AG04449 (cell line): ENCODE measurements at regions not wholly inside any gene's neighbourhood (a gene's known extent, or its start where the extent isn't known, plus 50 kb on each side); places are given as distances from the start of the nearest gene placed in this dataset.

Source experiments
- CTCF ChIA-PET: fragments of 350-600 bp; formaldehyde crosslinking; extraction: SDS; loops from one replicate; lab custom pipeline; 2021; ENCODE audit warnings: antibody characterized with exemption; lab: Yijun Ruan, JAX
- POLR2A ChIA-PET: fragments of 400-600, 350-600 bp; formaldehyde crosslinking; extraction: SDS; loops from one replicate; lab custom pipeline; 2020; ENCODE audit warnings: antibody characterized with exemption, inconsistent platforms; lab: Yijun Ruan, JAX
- DNase-seq: peaks from one replicate; pipeline ENCODE4 v3.0.0-alpha.2; 2010; ENCODE audit warnings: low read depth, low spot score
- H3K4me3 ChIP-seq: 2 replicates; pipeline ENCODE4 v1.5.1; 2011; ENCODE audit warnings: low read depth, mild to moderate bottlenecking, control low read depth, low read length
- TF ChIP-seq, protein P1 (sequence below): IDR thresholded peaks from one replicate; pipeline ENCODE4 v1.5.1; 2011; ENCODE audit warnings: mild to moderate bottlenecking, moderate library complexity, low read length, control low read depth, inconsistent platforms; ENCODE audit not compliant: insufficient read depth; ENCODE audit errors: missing control alignments

GRCh38 chr9:38318759-38319495, 73.6 kb upstream of the ALDH1B1 start:
- TF ChIP-seq, protein P1, sequence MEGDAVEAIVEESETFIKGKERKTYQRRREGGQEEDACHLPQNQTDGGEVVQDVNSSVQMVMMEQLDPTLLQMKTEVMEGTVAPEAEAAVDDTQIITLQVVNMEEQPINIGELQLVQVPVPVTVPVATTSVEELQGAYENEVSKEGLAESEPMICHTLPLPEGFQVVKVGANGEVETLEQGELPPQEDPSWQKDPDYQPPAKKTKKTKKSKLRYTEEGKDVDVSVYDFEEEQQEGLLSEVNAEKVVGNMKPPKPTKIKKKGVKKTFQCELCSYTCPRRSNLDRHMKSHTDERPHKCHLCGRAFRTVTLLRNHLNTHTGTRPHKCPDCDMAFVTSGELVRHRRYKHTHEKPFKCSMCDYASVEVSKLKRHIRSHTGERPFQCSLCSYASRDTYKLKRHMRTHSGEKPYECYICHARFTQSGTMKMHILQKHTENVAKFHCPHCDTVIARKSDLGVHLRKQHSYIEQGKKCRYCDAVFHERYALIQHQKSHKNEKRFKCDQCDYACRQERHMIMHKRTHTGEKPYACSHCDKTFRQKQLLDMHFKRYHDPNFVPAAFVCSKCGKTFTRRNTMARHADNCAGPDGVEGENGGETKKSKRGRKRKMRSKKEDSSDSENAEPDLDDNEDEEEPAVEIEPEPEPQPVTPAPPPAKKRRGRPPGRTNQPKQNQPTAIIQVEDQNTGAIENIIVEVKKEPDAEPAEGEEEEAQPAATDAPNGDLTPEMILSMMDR, result no peak
- ChIA-PET CTCF (no interaction called here), POLR2A (no interaction called here)
- DNase-seq, result no peak
- H3K4me3 ChIP-seq, result no peak overlapping the region

DNA sequence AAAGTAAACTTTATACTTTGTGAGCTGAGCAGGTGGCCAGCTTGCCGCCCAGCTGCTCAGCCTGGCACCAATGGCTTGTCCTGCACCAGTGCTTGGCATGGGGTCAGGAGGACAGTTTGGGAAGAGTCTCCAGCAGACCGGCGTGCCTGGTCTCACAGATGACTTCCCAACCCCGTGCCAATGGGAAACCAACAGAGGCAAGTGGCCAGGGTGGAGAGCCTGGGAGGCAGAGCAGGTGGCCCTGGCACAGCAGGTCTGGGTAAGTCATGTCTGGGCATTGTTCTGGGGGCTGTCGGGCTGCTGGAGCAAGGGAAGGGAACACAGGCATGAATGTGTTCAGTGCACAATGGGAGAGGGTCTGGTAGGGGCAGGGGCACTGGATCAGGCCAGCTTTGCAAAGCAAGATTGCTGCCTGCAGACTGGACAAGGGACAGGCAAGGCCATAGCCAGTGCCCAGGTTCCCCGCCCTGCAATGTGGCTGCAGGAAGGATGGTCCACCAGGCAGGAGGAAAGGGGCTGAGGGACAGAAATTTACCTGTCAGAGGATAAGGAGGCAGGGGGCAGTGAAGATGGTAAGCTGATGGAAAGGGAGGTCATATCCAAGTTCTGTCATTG, 76.2 kb upstream of the ALDH1B1 start:
- ChIA-PET CTCF (no interaction called here), POLR2A (no interaction called here)
- DNase-seq, result no peak
- no peak overlapping the region for H3K4me3 ChIP-seq
- TF ChIP-seq, protein P1, result no peak

GRCh38 chr9:38315085-38315595, 77.4 kb upstream of the ALDH1B1 start:
- CTCF ChIA-PET, result no interaction called here
- POLR2A ChIA-PET, result no interaction called here
- no peak for DNase-seq
- TF ChIP-seq, protein P1, result no peak
- no peak overlapping the region for H3K4me3 ChIP-seq

DNA sequence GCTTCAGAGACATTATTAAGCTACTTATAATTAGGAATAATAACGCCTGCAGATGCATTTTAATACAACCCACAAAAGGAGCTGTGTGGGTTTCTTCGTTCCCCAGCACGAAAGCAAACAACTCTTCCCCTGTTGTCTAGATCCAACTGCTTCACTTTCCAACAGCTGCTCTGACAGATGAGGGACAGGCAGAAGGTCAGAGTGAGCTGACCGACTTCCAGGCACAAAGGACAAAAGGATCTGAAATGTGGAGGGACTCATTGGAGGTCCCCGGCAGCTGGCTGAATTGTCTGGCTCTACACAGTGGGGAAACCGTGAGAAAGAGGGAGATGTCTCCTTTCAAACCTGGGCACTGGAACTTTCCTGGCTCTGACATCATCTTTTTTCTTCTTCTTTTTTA, 79.1 kb upstream of the ALDH1B1 start:
- H3K4me3 ChIP-seq, result no peak overlapping the region
- ChIA-PET POLR2A (no interaction called here), CTCF (no interaction called here)
- TF ChIP-seq, protein P1, result no peak
- DNase-seq, result no peak

DNA sequence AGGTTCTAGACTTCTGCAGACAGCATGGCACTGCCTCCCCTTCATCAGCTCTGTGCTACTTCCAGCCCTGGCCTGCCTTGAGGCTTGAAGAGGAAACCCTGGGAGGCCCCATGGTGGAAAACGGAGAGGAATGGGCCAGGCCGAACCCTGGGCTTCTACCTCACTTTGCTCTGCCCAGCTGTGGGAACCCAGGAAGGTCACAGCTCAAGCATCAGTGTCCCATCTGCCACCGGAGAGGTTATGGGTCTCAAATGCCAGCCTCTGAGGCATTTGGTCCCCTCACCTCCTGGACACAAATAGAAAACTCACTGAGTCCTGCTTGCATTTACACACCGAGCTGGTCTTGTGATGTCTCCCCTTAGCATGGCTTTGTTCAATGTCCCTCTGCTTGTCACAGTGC, 80.1 kb upstream of the ALDH1B1 start:
- POLR2A ChIA-PET, result no interaction called here
- TF ChIP-seq, protein P1, result no peak
- H3K4me3 ChIP-seq, result no peak overlapping the region
- no peak for DNase-seq
- CTCF ChIA-PET, result no interaction called here
